ENCODE measurements at regions not wholly inside any gene's neighbourhood (a gene's known extent, or its start where the extent isn't known, plus 50 kb on each side); places are given as distances from the start of the nearest gene placed in this dataset.

GRCh38 chr6:19311786-19312185 is 525.4 kb upstream of the ID4 start:
- TF ChIP-seq POLR2A (IDR thresholded peaks at IDR 0.05; ENCODE audit: low read depth, low read length) = no peak
- TF ChIP-seq NR2C2 (IDR thresholded peaks at IDR 0.05; ENCODE audit: borderline replicate concordance, control insufficient read depth, insufficient read length, low read depth) = no peak
- no peak for TF ChIP-seq NFYB (IDR thresholded peaks at IDR 0.05; ENCODE audit: insufficient read depth, low read depth, low read length)
- no peak for TF ChIP-seq IRF4 (IDR thresholded peaks at IDR 0.05; ENCODE audit: low read depth, low read length)
- TF ChIP-seq TCF12 (IDR thresholded peaks at IDR 0.05; ENCODE audit: low read depth, low read length) = no peak
- TF ChIP-seq STAT3 (IDR thresholded peaks at IDR 0.05; ENCODE audit: low read depth, low read length) = no peak
- no peak for TF ChIP-seq NFIC (IDR thresholded peaks at IDR 0.05; ENCODE audit: low read depth, low read length)
- TF ChIP-seq BHLHE40 (IDR thresholded peaks at IDR 0.05; ENCODE audit: borderline replicate concordance in 1 of 2, low read depth in 2 of 2, low read length in 1 of 2) = no peak

Data from GM12878 (cell line).